A673 (cell line): ENCODE measurements at regions not wholly inside any gene's neighbourhood (a gene's known extent, or its start where the extent isn't known, plus 50 kb on each side); places are given as distances from the start of the nearest gene placed in this dataset.

Experiments used
- BruUV-seq: library from RNA; stranded (reverse); fragments of 400-500 nt; replicated peaks from 2 replicates; lab custom pipeline; 2021; lab: Mats Ljungman, UMichigan
- CTCF ChIA-PET: fragments of 300-600 bp; sonication (Branson Sonifier 250); formaldehyde crosslinking; loops from one replicate; lab custom pipeline; 2022; ENCODE audit warnings: antibody characterized with exemption; lab: Charles Lee
- POLR2A ChIA-PET: fragments of 300-600 bp; sonication (Branson Sonifier 250); formaldehyde crosslinking; loops from one replicate; lab custom pipeline; 2022; ENCODE audit warnings: antibody characterized with exemption; ENCODE audit not compliant: low non-redundant PET; lab: Charles Lee
- DNase-seq: peaks from one replicate; pipeline ENCODE4 v3.0.0-alpha.2; 2015; ENCODE audit warnings: low spot score
- H3K27ac ChIP-seq: fragments of 200-600 bp; sonication (generic); 2 replicates; pipeline ENCODE4 v1.5.1; 2016; ENCODE audit warnings: mixed run types, low read depth, mild to moderate bottlenecking, mixed read lengths, antibody characterized with exemption, low read length; ENCODE audit not compliant: poor library complexity, severe bottlenecking
- H3K27me3 ChIP-seq: fragments of 200-600 bp; sonication (generic); replicated peaks from 2 replicates; pipeline ENCODE4 v1.6.1; 2017; ENCODE audit warnings: mixed run types, low read depth, mild to moderate bottlenecking, mixed read lengths, antibody characterized with exemption, low read length; ENCODE audit not compliant: insufficient read depth, poor library complexity
- H3K36me3 ChIP-seq: fragments of 200-600 bp; sonication (generic); 2 replicates; pipeline ENCODE4 v1.6.1; 2016; ENCODE audit warnings: mixed run types, mild to moderate bottlenecking, mixed read lengths, antibody characterized with exemption, low read length; ENCODE audit not compliant: insufficient read depth, poor library complexity, severe bottlenecking
- H3K4me1 ChIP-seq: fragments of 200-600 bp; sonication (generic); 2 replicates; pipeline ENCODE4 v1.6.1; 2017; ENCODE audit warnings: mixed run types, mild to moderate bottlenecking, mixed read lengths, antibody characterized with exemption, low read length; ENCODE audit not compliant: insufficient read depth, poor library complexity, severe bottlenecking
- H3K4me3 ChIP-seq: fragments of 200-600 bp; sonication (generic); 2 replicates; pipeline ENCODE4 v1.5.1; 2016; ENCODE audit warnings: low read depth, mixed run types, mild to moderate bottlenecking, mixed read lengths, low read length; ENCODE audit not compliant: poor library complexity, severe bottlenecking
- H3K9me3 ChIP-seq: fragments of 200-600 bp; sonication (generic); 2 replicates; pipeline ENCODE4 v1.6.1; 2016; ENCODE audit warnings: mixed run types, low read depth, mild to moderate bottlenecking, mixed read lengths, antibody characterized with exemption, low read length; ENCODE audit not compliant: poor library complexity, severe bottlenecking
- CTCF ChIP-seq: fragments of 300-800, 200-600 bp; sonication (generic); conservative IDR thresholded peaks from 2 replicates; pipeline ENCODE4 v1.5.1; 2017; ENCODE audit warnings: low read depth, mild to moderate bottlenecking, antibody characterized with exemption, low read length, moderate library complexity, mixed read lengths
- EZH2 ChIP-seq: fragments of 200-600 bp; sonication (generic); IDR thresholded peaks from 2 replicates; pipeline ENCODE4 v1.6.1; 2017; ENCODE audit warnings: borderline replicate concordance, low read depth, mild to moderate bottlenecking, mixed read lengths, antibody characterized with exemption, low read length; ENCODE audit not compliant: poor library complexity, severe bottlenecking
- intact Hi-C: fragments of 100-400 bp; cut with micrococcal nuclease; formaldehyde crosslinking; loops from one replicate; pipeline ENCODE4 v1.10.0; 2022; ENCODE audit not compliant: unreplicated experiment

GRCh38 chr1:4394366-4394765 lies 260.0 kb upstream of the AJAP1 start:
- Histone ChIP-seq H3K4me3 (no peak overlapping the region), H3K4me1 (no peaks in the 10 kb centered on the region), H3K36me3 (no peaks in the 10 kb centered on the region), H3K27me3 (no peaks in the 10 kb centered on the region), H3K27ac (no peak overlapping the region), H3K9me3 (peaks cover 17% of the 10 kb centered on the region)
- DNase-seq = no peak
- ChIA-PET POLR2A (no interaction called here), CTCF (no interaction called here)
- TF ChIP-seq EZH2 = no peak
- TF ChIP-seq CTCF = no peak
- intact Hi-C loops = no loop called here
- no TSS peak for BruUV-seq

- no TSS peak for BruUV-seq
- no peak for DNase-seq
These were observed 259.3 kb upstream of the AJAP1 start for GRCh38 chr1:4395158-4395557.

GRCh38 chr1:4395676-4396075 lies 258.7 kb upstream of the AJAP1 start:
- no peak overlapping the region for H3K4me3 ChIP-seq
- ChIA-PET POLR2A (no interaction called here), CTCF (no interaction called here)
- no peak overlapping the region for H3K27ac ChIP-seq
- TF ChIP-seq EZH2 (no peak), CTCF (no peak)
- no peaks in the 10 kb centered on the region for H3K4me1 ChIP-seq
- H3K27me3 ChIP-seq = no peaks in the 10 kb centered on the region
- H3K9me3 ChIP-seq = peaks cover 17% of the 10 kb centered on the region
- no TSS peak for BruUV-seq
- intact Hi-C loops = no loop called here
- DNase-seq = no peak
- H3K36me3 ChIP-seq = no peaks in the 10 kb centered on the region

More at GRCh38 chr1:4395158-4395557, 259.3 kb upstream of the AJAP1 start:
- Histone ChIP-seq H3K4me1 (no peaks in the 10 kb centered on the region), H3K4me3 (no peak overlapping the region), H3K9me3 (peaks cover 17% of the 10 kb centered on the region), H3K27ac (no peak overlapping the region), H3K27me3 (no peaks in the 10 kb centered on the region), H3K36me3 (no peaks in the 10 kb centered on the region)
- POLR2A ChIA-PET = no interaction called here
- no peak for TF ChIP-seq CTCF
- TF ChIP-seq EZH2 = no peak
- intact Hi-C loops = no loop called here
- CTCF ChIA-PET = no interaction called here
